Germinal center (tissue), 1 donor: ENCODE measurements at regions not wholly inside any gene's neighbourhood (a gene's known extent, or its start where the extent isn't known, plus 50 kb on each side); places are given as distances from the start of the nearest gene placed in this dataset.
"Not testable (repeated sequence)": the region's sequence is repeated elsewhere in the genome, so short reads cannot be mapped to it uniquely, and the experiment has no call there.

ENCODE experiments used
- DNase-seq: peaks from one replicate; pipeline ENCODE4 v3.0.0; 2012; ENCODE audit warnings: mixed read lengths, low spot score

DNA sequence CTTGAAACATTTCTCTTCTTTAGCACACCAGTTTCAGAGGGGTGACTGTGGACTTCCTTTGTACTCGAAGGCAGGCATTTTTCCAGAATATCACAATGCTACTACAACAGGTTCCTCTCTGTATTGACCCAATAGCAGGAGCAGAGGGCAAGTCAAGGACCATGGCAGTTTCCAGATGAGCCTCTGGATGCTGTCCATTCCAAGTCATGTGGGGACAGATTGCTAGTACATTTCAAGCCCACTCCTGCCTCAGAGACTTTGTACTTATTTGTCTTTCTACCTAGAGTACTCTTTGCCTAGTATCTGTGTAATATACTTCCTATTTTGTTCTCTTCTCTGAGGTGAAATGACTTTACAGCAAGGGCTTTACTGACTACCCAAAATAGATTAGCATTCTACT lies 373.9 kb downstream of the PIK3C3 start:
- DNase-seq, result no peak

DNA sequence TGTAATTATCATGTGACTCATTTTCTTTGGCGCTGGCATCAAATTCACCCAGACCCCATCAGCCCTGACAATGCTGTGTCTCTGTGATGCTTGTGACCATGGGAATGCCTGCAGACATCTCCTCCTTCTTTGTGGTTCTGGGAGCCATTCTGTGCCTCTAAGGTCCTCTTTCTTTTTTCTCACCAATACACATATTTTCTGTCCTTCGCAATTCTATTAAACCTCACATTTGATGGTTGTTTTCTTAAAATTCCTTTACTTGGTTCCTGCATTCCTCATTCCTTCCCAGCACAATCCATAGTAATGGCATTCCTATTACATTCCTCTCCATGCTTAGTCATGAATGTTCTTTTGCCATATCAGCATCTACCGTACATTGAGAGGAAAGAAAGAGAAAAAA lies 375.3 kb downstream of the PIK3C3 start:
- DNase-seq, result no peak

DNA sequence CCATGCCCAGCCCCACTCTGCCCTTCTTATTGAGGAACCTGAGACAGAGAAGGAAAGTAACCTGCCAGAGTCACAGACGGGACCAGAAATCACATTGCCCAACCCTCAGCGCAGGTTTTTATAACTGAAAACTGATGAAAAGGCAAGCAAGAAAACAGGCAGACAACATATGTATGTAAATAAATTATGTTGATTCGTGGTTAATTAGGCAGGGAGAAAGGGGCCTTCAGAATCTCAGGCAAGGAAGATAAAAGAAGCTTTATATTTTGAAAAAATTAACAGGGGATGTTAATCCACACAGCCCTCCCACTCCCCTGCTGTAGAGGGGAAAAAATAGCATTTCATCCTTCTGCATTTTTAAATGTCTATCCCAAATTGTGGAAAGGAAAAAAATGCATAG lies 378.5 kb downstream of the PIK3C3 start:
- no peak for DNase-seq

DNA sequence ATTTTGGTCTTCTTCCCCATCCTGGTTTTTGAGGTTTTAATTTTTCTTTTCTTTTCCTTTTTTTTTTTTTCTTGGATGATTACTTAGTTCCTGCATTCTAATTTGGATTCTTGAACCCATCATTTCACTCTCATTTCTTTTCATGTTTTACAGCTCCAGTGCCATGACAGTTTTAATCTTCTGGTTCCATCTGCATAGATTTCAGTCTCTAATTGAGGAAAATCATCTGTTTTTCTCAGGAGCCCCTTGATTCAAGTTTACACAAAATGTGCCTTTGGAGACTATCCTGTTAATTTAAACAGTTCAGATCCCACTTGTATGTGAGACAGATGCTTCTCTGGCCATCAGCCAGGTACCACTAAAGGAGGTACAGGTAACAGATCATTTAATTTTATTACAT lies 379.9 kb downstream of the PIK3C3 start:
- no peak for DNase-seq

- no peak for DNase-seq
Observed at GRCh38 chr18:42336139-42336538, 381.1 kb downstream of the PIK3C3 start.

GRCh38 chr18:42337337-42337736 lies 382.3 kb downstream of the PIK3C3 start:
- not testable (repeated sequence) for DNase-seq

- no peak for DNase-seq
Observed at GRCh38 chr18:42338683-42339082, 383.6 kb downstream of the PIK3C3 start.

GRCh38 chr18:42339372-42339771 lies 384.3 kb downstream of the PIK3C3 start:
- DNase-seq, result no peak

GRCh38 chr18:42340423-42341009 lies 385.5 kb downstream of the PIK3C3 start:
- DNase-seq, result no peak

- DNase-seq, result no peak
Observed at GRCh38 chr18:42341423-42341822, 386.4 kb downstream of the PIK3C3 start.

DNA sequence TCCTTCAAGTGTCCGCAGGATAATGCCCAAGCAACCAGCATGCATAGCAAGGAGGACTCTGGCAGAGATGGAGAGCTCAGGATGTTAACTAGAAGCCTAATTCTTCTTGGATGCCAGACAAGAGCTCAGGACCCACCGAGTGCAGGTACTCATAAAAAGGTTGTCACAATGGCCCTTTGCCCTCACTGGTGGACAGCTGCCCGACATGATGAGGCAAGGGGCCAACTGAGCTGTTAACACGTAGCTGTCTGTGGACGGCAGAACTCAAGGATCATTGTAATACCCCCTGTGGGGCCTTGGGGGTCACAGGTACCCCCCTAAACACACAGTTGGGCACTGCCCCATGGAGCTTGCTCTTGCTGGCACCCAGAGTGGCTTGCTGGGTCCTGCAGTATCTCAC lies 393.7 kb downstream of the PIK3C3 start:
- no peak for DNase-seq

- no peak for DNase-seq
Observed at GRCh38 chr18:42351455-42351854, 396.4 kb downstream of the PIK3C3 start.

DNA sequence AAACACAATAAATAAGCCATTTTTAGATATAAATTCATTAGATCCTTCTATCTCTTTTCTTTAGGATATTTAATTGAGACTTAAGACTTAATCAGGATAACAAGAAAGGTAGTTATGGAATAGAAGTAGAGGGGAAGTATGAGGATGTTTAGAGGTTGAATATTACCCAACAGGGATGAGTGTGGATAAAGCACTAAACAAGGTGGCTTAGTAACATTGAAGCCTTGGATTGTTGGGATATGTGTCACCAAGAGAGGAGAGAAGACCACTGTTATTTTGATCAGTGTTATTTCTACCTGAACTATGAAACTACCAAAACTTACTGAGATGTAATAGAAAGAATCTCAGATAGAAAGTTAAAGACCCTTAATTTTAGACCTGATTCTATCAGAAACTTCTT lies 405.7 kb downstream of the PIK3C3 start:
- no peak for DNase-seq

GRCh38 chr18:42363446-42364441 lies 408.7 kb downstream of the PIK3C3 start:
- DNase-seq, result no peak

DNA sequence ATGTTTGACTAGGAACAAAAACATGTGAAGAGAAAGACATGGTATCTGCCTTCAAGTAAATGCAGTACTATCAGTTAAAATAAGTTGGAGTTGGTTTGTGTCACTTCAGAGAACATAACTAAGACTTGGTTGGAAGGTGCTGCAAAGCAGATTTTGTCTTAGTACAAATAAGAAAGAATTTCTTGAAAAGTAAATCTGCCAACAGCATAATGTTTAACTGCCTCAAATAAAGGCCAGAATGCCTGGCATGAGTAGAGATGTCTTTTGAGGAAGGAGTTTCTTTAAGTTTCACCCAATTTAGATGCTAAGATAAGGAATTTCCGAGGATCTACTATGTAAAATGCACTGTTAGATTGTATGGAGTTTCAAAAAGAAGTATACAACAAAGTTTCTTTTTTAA lies 409.7 kb downstream of the PIK3C3 start:
- DNase-seq, result no peak

DNA sequence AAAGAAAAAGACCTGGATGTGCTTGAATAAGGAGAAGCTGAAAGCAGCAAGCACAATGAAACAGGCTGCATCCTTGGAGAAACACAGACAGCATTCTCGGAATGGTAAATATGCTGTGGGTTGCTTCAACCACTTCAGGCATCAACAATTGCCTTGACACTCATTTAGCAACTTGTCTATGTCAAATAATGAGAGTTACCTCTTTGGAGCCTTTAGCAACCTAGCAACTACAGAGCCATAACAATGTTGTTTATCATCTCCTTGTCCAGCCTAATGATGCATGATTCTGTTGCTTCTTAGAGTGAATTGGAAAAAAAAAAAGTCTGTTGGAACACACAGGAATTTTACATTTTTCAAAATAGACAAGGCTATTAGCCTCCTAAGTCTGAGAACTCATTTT lies 410.6 kb downstream of the PIK3C3 start:
- DNase-seq, result no peak

- DNase-seq, result no peak
Observed at GRCh38 chr18:42373584-42373983, 418.6 kb downstream of the PIK3C3 start.

- DNase-seq, result no peak
Observed at GRCh38 chr18:42374961-42375360, 419.9 kb downstream of the PIK3C3 start.

DNA sequence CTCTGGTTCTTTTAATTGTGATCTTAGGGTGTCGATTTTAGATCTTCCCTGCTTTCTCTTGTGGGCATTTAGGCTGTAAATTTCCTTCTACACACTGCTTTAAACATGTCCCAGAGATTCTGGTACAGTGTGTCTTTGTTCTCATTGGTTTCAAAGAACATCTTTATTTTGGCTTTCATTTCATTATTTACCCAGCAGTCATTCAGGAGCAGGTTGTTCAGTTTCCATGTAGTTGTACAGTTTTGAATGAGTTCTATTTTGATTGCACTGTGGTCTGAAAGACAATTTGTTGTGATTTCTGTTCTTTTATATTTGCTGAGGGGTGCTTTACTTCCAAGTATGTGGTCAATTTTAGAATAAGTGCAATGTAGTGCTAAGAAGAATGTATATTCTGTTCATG lies 423.8 kb downstream of the PIK3C3 start:
- DNase-seq, result not testable (repeated sequence)

- not testable (repeated sequence) for DNase-seq
Observed at GRCh38 chr18:42381236-42381635, 426.2 kb downstream of the PIK3C3 start.

DNA sequence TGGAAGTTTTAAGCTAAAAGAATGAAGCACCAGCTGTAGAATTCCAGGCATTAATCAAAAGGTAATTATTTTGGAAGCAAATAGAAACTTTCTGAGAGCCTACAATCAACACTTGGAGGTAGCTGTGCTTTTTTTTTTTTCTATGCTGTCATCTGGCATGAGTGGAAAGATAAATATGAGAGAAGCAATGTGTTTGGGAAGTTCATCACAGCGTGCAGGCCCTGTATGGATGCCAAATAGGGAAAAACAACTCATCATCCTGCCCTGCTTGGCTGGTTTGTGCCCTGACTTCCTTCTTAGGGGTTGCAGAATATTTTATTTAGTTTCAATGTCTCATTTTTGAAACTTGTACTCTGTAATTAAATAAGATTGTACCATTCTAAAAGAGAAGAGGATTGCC lies 437.4 kb downstream of the PIK3C3 start:
- no peak for DNase-seq

DNA sequence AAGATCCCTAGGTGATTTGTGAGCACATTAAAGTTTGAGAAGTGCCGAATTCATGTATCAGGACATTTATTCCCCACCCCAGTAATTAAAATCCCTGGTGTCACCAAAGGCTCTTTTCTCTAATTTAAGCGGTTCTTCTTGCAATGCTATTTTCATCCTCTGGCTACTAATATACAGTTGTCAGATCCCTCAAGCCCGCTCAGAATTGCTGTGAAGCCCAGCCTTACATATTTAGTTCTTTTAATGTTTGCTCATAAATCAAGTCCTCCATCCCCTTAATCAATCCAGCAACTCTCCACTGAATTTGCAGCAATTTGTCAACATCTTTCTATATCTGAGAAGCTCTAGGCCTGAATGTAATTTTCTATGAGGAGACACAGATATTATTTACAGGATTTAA lies 437.9 kb downstream of the PIK3C3 start:
- DNase-seq, result no peak

GRCh38 chr18:42394238-42394637 lies 439.2 kb downstream of the PIK3C3 start:
- DNase-seq, result no peak
